PC-9 (cell line): ENCODE measurements at regions not wholly inside any gene's neighbourhood (a gene's known extent, or its start where the extent isn't known, plus 50 kb on each side); places are given as distances from the start of the nearest gene placed in this dataset.

Experiments used
- CTCF ChIP-seq: fragments of 200-600 bp; sonication (generic); conservative IDR thresholded peaks from 2 replicates; pipeline ENCODE4 v1.6.1; 2017; ENCODE audit warnings: mixed run types, antibody characterized with exemption, mild to moderate bottlenecking, moderate library complexity
- EZH2 ChIP-seq: fragments of 200-600 bp; sonication (generic); IDR thresholded peaks from 2 replicates; pipeline ENCODE4 v1.8.0; 2017; ENCODE audit warnings: antibody characterized with exemption, low read depth

GRCh38 chr5:57598097-57598496 is 115.5 kb upstream of the ACTBL2 start:
- TF ChIP-seq CTCF (no peak), EZH2 (no peak)
